Lower leg skin (tissue), 3 donors: ENCODE measurements at regions not wholly inside any gene's neighbourhood (a gene's known extent, or its start where the extent isn't known, plus 50 kb on each side); places are given as distances from the start of the nearest gene placed in this dataset.

Source experiments
- POLR2A ChIP-seq, 2 donors: fragments of 450-650 bp; IDR thresholded peaks; one replicate each; pipeline ENCODE4 v1.6.1; 2016 to 2017; ENCODE audit warnings: antibody characterized with exemption in 2 of 2, mild to moderate bottlenecking in 1 of 2, moderate library complexity in 1 of 2
- TF ChIP-seq, protein P1 (sequence below), 3 donors: fragments of 450-650 bp; IDR thresholded peaks; one replicate each; pipeline ENCODE4 v1.5.1; 2016; ENCODE audit warnings: antibody characterized with exemption in 3 of 3, mild to moderate bottlenecking in 3 of 3, moderate library complexity in 2 of 3

DNA sequence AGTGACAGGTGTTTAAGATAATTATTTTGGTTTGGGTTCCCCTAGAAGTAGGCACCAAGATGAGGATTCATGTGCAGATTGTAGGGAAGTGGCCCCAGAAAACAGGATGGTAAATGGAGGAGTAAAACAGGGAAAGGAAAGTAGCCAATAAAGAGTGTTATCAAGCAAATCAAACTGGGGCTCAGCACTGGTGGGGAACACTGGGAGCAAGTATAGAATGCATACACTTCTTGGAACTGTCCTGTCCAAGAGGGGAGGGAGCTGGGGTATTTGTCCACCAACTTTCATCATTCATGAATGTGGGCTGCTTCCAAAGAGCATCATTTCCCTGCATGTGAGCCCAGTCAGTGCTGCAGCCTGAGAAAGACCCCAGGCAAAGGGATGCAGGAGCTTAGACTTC, 215.7 kb upstream of the IRX5 start:
- TF ChIP-seq, protein P1, sequence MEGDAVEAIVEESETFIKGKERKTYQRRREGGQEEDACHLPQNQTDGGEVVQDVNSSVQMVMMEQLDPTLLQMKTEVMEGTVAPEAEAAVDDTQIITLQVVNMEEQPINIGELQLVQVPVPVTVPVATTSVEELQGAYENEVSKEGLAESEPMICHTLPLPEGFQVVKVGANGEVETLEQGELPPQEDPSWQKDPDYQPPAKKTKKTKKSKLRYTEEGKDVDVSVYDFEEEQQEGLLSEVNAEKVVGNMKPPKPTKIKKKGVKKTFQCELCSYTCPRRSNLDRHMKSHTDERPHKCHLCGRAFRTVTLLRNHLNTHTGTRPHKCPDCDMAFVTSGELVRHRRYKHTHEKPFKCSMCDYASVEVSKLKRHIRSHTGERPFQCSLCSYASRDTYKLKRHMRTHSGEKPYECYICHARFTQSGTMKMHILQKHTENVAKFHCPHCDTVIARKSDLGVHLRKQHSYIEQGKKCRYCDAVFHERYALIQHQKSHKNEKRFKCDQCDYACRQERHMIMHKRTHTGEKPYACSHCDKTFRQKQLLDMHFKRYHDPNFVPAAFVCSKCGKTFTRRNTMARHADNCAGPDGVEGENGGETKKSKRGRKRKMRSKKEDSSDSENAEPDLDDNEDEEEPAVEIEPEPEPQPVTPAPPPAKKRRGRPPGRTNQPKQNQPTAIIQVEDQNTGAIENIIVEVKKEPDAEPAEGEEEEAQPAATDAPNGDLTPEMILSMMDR (IDR thresholded peaks at IDR 0.05), result no peak
- TF ChIP-seq POLR2A (IDR thresholded peaks at IDR 0.05), result no peak
